ENCODE measurements at regions not wholly inside any gene's neighbourhood (a gene's known extent, or its start where the extent isn't known, plus 50 kb on each side); places are given as distances from the start of the nearest gene placed in this dataset.

GRCh38 chrX:57204306-57204705 lies 67.1 kb upstream of the SPIN2A start:
- H2AK5ac ChIP-seq (ENCODE audit: low read depth, low read length), result no peak overlapping the region
- DNase-seq (ENCODE audit: low read depth in 1 of 2, low spot score in 2 of 2) (no peak), FAIRE-seq (no peak)
- H2BK120ac ChIP-seq (replicated peaks; ENCODE audit: low read depth, low read length), result no peak overlapping the region
- H3K9ac ChIP-seq (replicated peaks in 1 of 4; ENCODE audit: extremely low read depth in 1 of 4, low read depth in 3 of 4, low read length in 3 of 4), result no peak overlapping the region
- H3K79me2 ChIP-seq (ENCODE audit: control insufficient read depth in 1 of 2, insufficient read depth in 2 of 2, low read length in 2 of 2), result no peaks in the 10 kb centered on the region
- H2AFZ ChIP-seq (ENCODE audit: low read length), result no peak overlapping the region
- no peak overlapping the region for H3K18ac ChIP-seq (ENCODE audit: extremely low read depth, low read length)
- no peaks in the 10 kb centered on the region for H3K79me1 ChIP-seq (ENCODE audit: low read depth, low read length)
- no peak overlapping the region for H3K4me2 ChIP-seq (ENCODE audit: insufficient read depth in 1 of 2, low read depth in 2 of 2, low read length in 2 of 2)
- H4K20me1 ChIP-seq (replicated peaks in 1 of 2; ENCODE audit: control insufficient read depth in 1 of 2, insufficient read depth in 2 of 2, low read length in 2 of 2), result no peaks in the 10 kb centered on the region
- ChIA-PET POLR2A (ENCODE audit: partially characterized antibody) (no interaction called here), CTCF (ENCODE audit: partially characterized antibody) (no interaction called here)
- H3K14ac ChIP-seq (ENCODE audit: insufficient read length), result no peak overlapping the region
- no peak overlapping the region for H3K4ac ChIP-seq (replicated peaks; ENCODE audit: insufficient read length, low read depth, low read length)
- TF ChIP-seq SIRT6 (IDR thresholded peaks at IDR 0.05; ENCODE audit: low read length) (no peak), EP300 (IDR thresholded peaks at IDR 0.05; ENCODE audit: borderline replicate concordance in 1 of 2, low read depth in 2 of 2, low read length in 2 of 2) (no peak), GABPA (IDR thresholded peaks at IDR 0.05; ENCODE audit: borderline replicate concordance, insufficient read depth, low read length) (no peak), RNF2 (IDR thresholded peaks at IDR 0.05; ENCODE audit: borderline replicate concordance, low read depth, low read length, missing control alignments, poor library complexity, severe bottlenecking) (no peak), TCF12 (IDR thresholded peaks at IDR 0.05; ENCODE audit: low read depth, low read length) (no peak), RXRA (IDR thresholded peaks at IDR 0.05; ENCODE audit: insufficient read depth, low read depth, low read length) (no peak), CEBPB (IDR thresholded peaks at IDR 0.05; ENCODE audit: low read depth, low read length) (no peak), ATF3 (IDR thresholded peaks at IDR 0.05; ENCODE audit: insufficient read depth, low read depth, low read length) (no peak), POLR2AphosphoS5 (IDR thresholded peaks at IDR 0.05; ENCODE audit: low read depth, low read length) (no peak), ZNF274 (IDR thresholded peaks at IDR 0.05; ENCODE audit: borderline replicate concordance, extremely low read depth, low read length) (no peak), E2F6 (IDR thresholded peaks at IDR 0.05) (no peak)
- no peak overlapping the region for H3K23ac ChIP-seq (ENCODE audit: insufficient read length)
- H4K8ac ChIP-seq (ENCODE audit: extremely low read depth, insufficient read depth, low read length), result no peak overlapping the region
- no peaks in the 10 kb centered on the region for H3K27me3 ChIP-seq (replicated peaks in 1 of 4; ENCODE audit: control insufficient read depth in 3 of 4, extremely low read depth in 1 of 4, insufficient read depth in 3 of 4, low read length in 3 of 4)
- no peak overlapping the region for H2BK5ac ChIP-seq (ENCODE audit: low read depth, low read length)
- no peak overlapping the region for H4K91ac ChIP-seq (replicated peaks; ENCODE audit: insufficient read length, low read length)
- no peaks in the 10 kb centered on the region; a peak in 1 of 8 replicates for H3K36me3 ChIP-seq (ENCODE audit: control insufficient read depth in 2 of 4, insufficient read depth in 4 of 4, low read length in 3 of 4)
- H3K4me3 ChIP-seq (ENCODE audit: extremely low read depth in 1 of 4, insufficient read depth in 2 of 4, low read depth in 3 of 4, low read length in 4 of 4), result no peak overlapping the region
- H3K56ac ChIP-seq (replicated peaks; ENCODE audit: insufficient read length, low read depth, low read length), result no peak overlapping the region
- H4K5ac ChIP-seq (ENCODE audit: insufficient read length, low read depth, low read length), result no peak overlapping the region
- no peaks in the 10 kb centered on the region for H3K23me2 ChIP-seq (ENCODE audit: low read depth, low read length)
- H3K4me1 ChIP-seq (replicated peaks in 1 of 4; ENCODE audit: control insufficient read depth in 3 of 4, insufficient read depth in 4 of 4, low read length in 3 of 4), result no peaks in the 10 kb centered on the region
- H2BK20ac ChIP-seq (ENCODE audit: low read length), result no peak overlapping the region
- H3K9me3 ChIP-seq (ENCODE audit: insufficient read depth in 2 of 2, low read depth in 1 of 2, low read length in 1 of 2), result 0 out of 4 replicates have a peak, but pooled peaks cover 0 to 6% of the 10 kb centered on the region in 2 experiments
- H3K27ac ChIP-seq (ENCODE audit: low read depth, low read length), result no peak overlapping the region
- 93% methylated on average over 1 of the region's 1 CpG; no CpG with 5 or more reads in 1 of the 2 experiments for WGBS, 2 experiments (ENCODE audit: extremely low coverage in 1 of 2, insufficient coverage in 1 of 2, insufficient read length in 1 of 2, insufficient replicate concordance in 2 of 2, low coverage in 1 of 2, low lambda C conversion rate in 2 of 2, missing lambda C conversion rate in 1 of 2)
- H2BK15ac ChIP-seq (ENCODE audit: low read length), result no peak overlapping the region
- H2BK12ac ChIP-seq (ENCODE audit: low read depth, low read length), result no peak overlapping the region
